ENCODE measurements at regions not wholly inside any gene's neighbourhood (a gene's known extent, or its start where the extent isn't known, plus 50 kb on each side); places are given as distances from the start of the nearest gene placed in this dataset.

GRCh38 chr12:13595536-13596443 is 385.6 kb downstream of the GRIN2B start:
- DNase-seq (ENCODE audit: low read depth): no peak

GRCh38 chr12:13594731-13595514 is 386.5 kb downstream of the GRIN2B start:
- DNase-seq (ENCODE audit: low read depth): no peak

- DNase-seq (ENCODE audit: low read depth): no peak
Measured at GRCh38 chr12:13592063-13592942, 389.1 kb downstream of the GRIN2B start.

GRCh38 chr12:13591488-13591887 is 389.9 kb downstream of the GRIN2B start:
- DNase-seq (ENCODE audit: low read depth): no peak

GRCh38 chr12:13591059-13591458 is 390.3 kb downstream of the GRIN2B start:
- no peak for DNase-seq (ENCODE audit: low read depth)

GRCh38 chr12:13588574-13588973 is 392.0 kb downstream of the EMP1 start:
- no peak for DNase-seq (ENCODE audit: low read depth)

- DNase-seq (ENCODE audit: low read depth): no peak
Measured at GRCh38 chr12:13587721-13588390, 391.3 kb downstream of the EMP1 start.

- no peak for DNase-seq (ENCODE audit: low read depth)
Measured at GRCh38 chr12:13586361-13586760, 389.8 kb downstream of the EMP1 start.

- no peak for DNase-seq (ENCODE audit: low read depth)
Measured at GRCh38 chr12:13584541-13584940, 388.0 kb downstream of the EMP1 start.

- DNase-seq (ENCODE audit: low read depth): no peak
Measured at GRCh38 chr12:13583630-13584029, 387.1 kb downstream of the EMP1 start.

- no peak for DNase-seq (ENCODE audit: low read depth)
Measured at GRCh38 chr12:13582421-13582820, 385.9 kb downstream of the EMP1 start.

- no peak for DNase-seq (ENCODE audit: low read depth)
Measured at GRCh38 chr12:13581031-13581430, 384.5 kb downstream of the EMP1 start.

GRCh38 chr12:13580206-13580605 is 383.7 kb downstream of the EMP1 start:
- no peak for DNase-seq (ENCODE audit: low read depth)

GRCh38 chr12:13576935-13577500 is 380.5 kb downstream of the EMP1 start:
- DNase-seq (ENCODE audit: low read depth): no peak

GRCh38 chr12:13573698-13574321 is 377.3 kb downstream of the EMP1 start:
- peak; percentile 78 for DNase-seq (ENCODE audit: low read depth)

GRCh38 chr12:13571035-13571434 is 374.5 kb downstream of the EMP1 start:
- DNase-seq (ENCODE audit: low read depth): no peak

GRCh38 chr12:13570005-13570694 is 373.6 kb downstream of the EMP1 start:
- no peak for DNase-seq (ENCODE audit: low read depth)

- peak; percentile 5 for DNase-seq (ENCODE audit: low read depth)
Measured at GRCh38 chr12:13566292-13566691, 369.8 kb downstream of the EMP1 start.

- no peak for DNase-seq (ENCODE audit: low read depth)
Measured at GRCh38 chr12:13564266-13564810, 367.8 kb downstream of the EMP1 start.

GRCh38 chr12:13563743-13564125 is 367.2 kb downstream of the EMP1 start:
- no peak for DNase-seq (ENCODE audit: low read depth)
